ENCODE measurements at regions not wholly inside any gene's neighbourhood (a gene's known extent, or its start where the extent isn't known, plus 50 kb on each side); places are given as distances from the start of the nearest gene placed in this dataset.

GRCh38 chr10:8332730-8333111 is 278.2 kb downstream of the GATA3 start:
- Histone ChIP-seq H3K9me3 (ENCODE audit: control insufficient read depth in 4 of 4, low read length in 3 of 4) (no peaks in the 10 kb centered on the region), H3K9ac (ENCODE audit: low read depth in 1 of 2, low read length in 2 of 2) (no peak overlapping the region), H3K4me1 (ENCODE audit: control insufficient read depth in 4 of 4, insufficient read depth in 4 of 4, low read length in 3 of 4) (peaks cover 0 to 8% (median 3%) of the 10 kb centered on the region in 4 donors), H3K27ac (ENCODE audit: low read depth in 1 of 2, low read length in 2 of 2) (no peak overlapping the region), H3K36me3 (ENCODE audit: control insufficient read depth in 4 of 4, insufficient read depth in 3 of 4, low read depth in 1 of 4, low read length in 3 of 4) (no peaks in the 10 kb centered on the region), H3K4me3 (ENCODE audit: low read depth in 1 of 3, low read length in 3 of 3) (no peak overlapping the region), H3K27me3 (ENCODE audit: control insufficient read depth in 4 of 4, insufficient read depth in 4 of 4, low read length in 3 of 4) (peaks cover 0 to 8% (median 3%) of the 10 kb centered on the region in 4 donors)
- 6% methylated on average over 6 of the region's 6 CpGs for WGBS
- TF ChIP-seq JUND (IDR thresholded peaks at IDR 0.05): no peak
- TF ChIP-seq FOXA2 (IDR thresholded peaks at IDR 0.05): no peak
- TF ChIP-seq MAX (IDR thresholded peaks at IDR 0.05): no peak
- no peak for TF ChIP-seq ATF3 (IDR thresholded peaks at IDR 0.05)
- TF ChIP-seq NR2F2 (IDR thresholded peaks at IDR 0.05): no peak
- no peak for TF ChIP-seq RXRA (IDR thresholded peaks at IDR 0.05)
- no peak for TF ChIP-seq ZBTB33 (IDR thresholded peaks at IDR 0.05)
- no peak for TF ChIP-seq CTCF (IDR thresholded peaks at IDR 0.05; ENCODE audit: low read depth, low read length, missing input control)
- TF ChIP-seq REST (IDR thresholded peaks at IDR 0.05): no peak
- DNase-seq (ENCODE audit: low spot score): no peak

- H3K4me1 ChIP-seq (ENCODE audit: control insufficient read depth in 4 of 4, insufficient read depth in 4 of 4, low read length in 3 of 4): peaks cover 0 to 8% (median 3%) of the 10 kb centered on the region in 4 donors
- no peak overlapping the region for H3K27ac ChIP-seq (ENCODE audit: low read depth in 1 of 2, low read length in 2 of 2)
- 80% methylated on average over 7 of the region's 7 CpGs for WGBS
- TF ChIP-seq HNF4G (IDR thresholded peaks at IDR 0.05) (no peak), ATF3 (IDR thresholded peaks at IDR 0.05) (no peak), GABPA (IDR thresholded peaks at IDR 0.05 in 1 of 2, conservative IDR thresholded peaks at IDR 0.05 in 1 of 2) (no peak), HNF4A (conservative IDR thresholded peaks at IDR 0.05) (no peak)
- peaks cover 0 to 8% (median 4%) of the 10 kb centered on the region in 4 donors for H3K27me3 ChIP-seq (ENCODE audit: control insufficient read depth in 4 of 4, insufficient read depth in 4 of 4, low read length in 3 of 4)
- DNase-seq (ENCODE audit: low spot score): no peak
- no peaks in the 10 kb centered on the region for H3K36me3 ChIP-seq (ENCODE audit: control insufficient read depth in 4 of 4, insufficient read depth in 3 of 4, low read depth in 1 of 4, low read length in 3 of 4)
- H3K4me3 ChIP-seq (ENCODE audit: low read depth in 1 of 3, low read length in 3 of 3): no peak overlapping the region
- no peak overlapping the region for H3K9ac ChIP-seq (ENCODE audit: low read depth in 1 of 2, low read length in 2 of 2)
- H3K9me3 ChIP-seq (ENCODE audit: control insufficient read depth in 4 of 4, low read length in 3 of 4): no peaks in the 10 kb centered on the region
Observed at GRCh38 chr10:8334631-8335030, 280.1 kb downstream of the GATA3 start.
